Endometrium (tissue), 2 donors: ENCODE measurements at regions not wholly inside any gene's neighbourhood (a gene's known extent, or its start where the extent isn't known, plus 50 kb on each side); places are given as distances from the start of the nearest gene placed in this dataset.
"Not testable (repeated sequence)": the region's sequence is repeated elsewhere in the genome, so short reads cannot be mapped to it uniquely, and the experiment has no call there.

Experiments used
- FAIRE-seq: peaks from 2 replicates; lab custom pipeline; 2012; peaks lifted over from hg19 to GRCh38; lab: Jason Lieb, UNC
- donor health status: control.
- donor health status: control.

- FAIRE-seq: no peak
Measured at GRCh38 chr18:30828700-30829099, 213.8 kb downstream of the DSC3 start.

GRCh38 chr18:30819619-30820018 lies 222.9 kb downstream of the DSC3 start:
- no peak for FAIRE-seq

- no peak for FAIRE-seq
Measured at GRCh38 chr18:30814446-30814845, 228.1 kb downstream of the DSC3 start.

GRCh38 chr18:30811580-30811979 lies 231.0 kb downstream of the DSC3 start:
- FAIRE-seq: no peak

- no peak for FAIRE-seq
Measured at GRCh38 chr18:30810580-30810979, 232.0 kb downstream of the DSC3 start.

GRCh38 chr18:30806823-30807222 lies 235.7 kb downstream of the DSC3 start:
- FAIRE-seq: no peak

GRCh38 chr18:30800800-30801199 lies 241.7 kb downstream of the DSC3 start:
- no peak for FAIRE-seq

- no peak for FAIRE-seq
Measured at GRCh38 chr18:30792051-30792450, 250.5 kb downstream of the DSC3 start.

GRCh38 chr18:30788411-30788991 lies 254.0 kb downstream of the DSC3 start:
- FAIRE-seq: not testable (repeated sequence)

GRCh38 chr18:30787410-30787809 lies 255.1 kb downstream of the DSC3 start:
- FAIRE-seq: no peak

- FAIRE-seq: no peak
Measured at GRCh38 chr18:30781601-30782000, 260.9 kb downstream of the DSC3 start.

GRCh38 chr18:30775629-30776028 lies 266.9 kb downstream of the DSC3 start:
- no peak for FAIRE-seq

GRCh38 chr18:30772170-30772569 lies 270.4 kb downstream of the DSC3 start:
- not testable (repeated sequence) for FAIRE-seq

GRCh38 chr18:30766053-30766452 lies 276.5 kb downstream of the DSC3 start:
- FAIRE-seq: no peak

- no peak for FAIRE-seq
Measured at GRCh38 chr18:30765247-30765646, 277.3 kb downstream of the DSC3 start.

- no peak for FAIRE-seq
Measured at GRCh38 chr18:30763902-30764350, 278.6 kb downstream of the DSC3 start.

GRCh38 chr18:30754846-30755245 lies 287.7 kb downstream of the DSC3 start:
- FAIRE-seq: no peak

- no peak for FAIRE-seq
Measured at GRCh38 chr18:30748541-30748940, 294.0 kb downstream of the DSC3 start.

- FAIRE-seq: no peak
Measured at GRCh38 chr18:30746224-30746623, 296.3 kb downstream of the DSC3 start.

- no peak for FAIRE-seq
Measured at GRCh38 chr18:30743033-30743432, 299.5 kb downstream of the DSC3 start.

GRCh38 chr18:30730915-30731314 lies 311.6 kb downstream of the DSC3 start:
- no peak for FAIRE-seq

GRCh38 chr18:30727849-30728248 lies 314.7 kb downstream of the DSC3 start:
- no peak for FAIRE-seq

GRCh38 chr18:30713299-30713698 lies 329.2 kb downstream of the DSC3 start:
- no peak for FAIRE-seq

GRCh38 chr18:30712383-30712782 lies 330.2 kb downstream of the DSC3 start:
- FAIRE-seq: no peak

- FAIRE-seq: no peak
Measured at GRCh38 chr18:30709595-30709994, 332.9 kb downstream of the DSC3 start.
